Trophoblast cell (in vitro differentiated cells and primary cell): ENCODE measurements at regions not wholly inside any gene's neighbourhood (a gene's known extent, or its start where the extent isn't known, plus 50 kb on each side); places are given as distances from the start of the nearest gene placed in this dataset.

Experiments used
- DNase-seq, 2 donors: peaks; one replicate each; pipeline ENCODE4 v3.0.0-alpha.2; 2016
- H2AFZ ChIP-seq: 2 replicates; pipeline ENCODE4 v1.6.1; 2013; ENCODE audit warnings: low read length, moderate library complexity, mild to moderate bottlenecking; ENCODE audit not compliant: insufficient read depth, poor library complexity
- H2AK5ac ChIP-seq: 2 replicates; pipeline ENCODE4 v1.6.1; 2013; ENCODE audit warnings: mild to moderate bottlenecking, low read length
- H2BK120ac ChIP-seq: 2 replicates; pipeline ENCODE4 v1.6.1; 2013; ENCODE audit warnings: low read length, mild to moderate bottlenecking, moderate library complexity; ENCODE audit not compliant: insufficient read depth, poor library complexity
- H2BK12ac ChIP-seq: 2 replicates; pipeline ENCODE4 v1.6.1; 2013; ENCODE audit warnings: mild to moderate bottlenecking, low read length, moderate library complexity
- H2BK5ac ChIP-seq: 2 replicates; pipeline ENCODE4 v1.6.1; 2013; ENCODE audit warnings: low read length, low read depth, moderate library complexity, mild to moderate bottlenecking; ENCODE audit not compliant: poor library complexity
- H3K14ac ChIP-seq: 2 replicates; pipeline ENCODE4 v1.6.1; 2013; ENCODE audit warnings: mild to moderate bottlenecking, low read length
- H3K18ac ChIP-seq: 2 replicates; pipeline ENCODE4 v1.6.1; 2013; ENCODE audit warnings: mild to moderate bottlenecking, low read length
- H3K23ac ChIP-seq: 2 replicates; pipeline ENCODE4 v1.6.1; 2013; ENCODE audit warnings: low read length
- H3K27ac ChIP-seq: 2 replicates; pipeline ENCODE4 v1.5.1; 2013; ENCODE audit warnings: low read depth, mild to moderate bottlenecking, inconsistent platforms, low read length, moderate library complexity
- H3K27me3 ChIP-seq: 2 replicates; pipeline ENCODE4 v1.6.1; 2013; ENCODE audit warnings: inconsistent platforms, mild to moderate bottlenecking, low read length, moderate library complexity; ENCODE audit not compliant: insufficient read depth
- H3K36me3 ChIP-seq, 2 experiments: 1 replicate in 1 of 2; 2 replicates in 1 of 2; pipeline ENCODE4 v1.6.1; 2013; ENCODE audit warnings: low read length in 2 of 2, mild to moderate bottlenecking in 2 of 2, moderate library complexity in 1 of 2; ENCODE audit not compliant: insufficient read depth in 2 of 2, control insufficient read depth in 1 of 2
- H3K4ac ChIP-seq: 2 replicates; pipeline ENCODE4 v1.6.1; 2013; ENCODE audit warnings: low read depth, mild to moderate bottlenecking, low read length, moderate library complexity
- H3K4me1 ChIP-seq, 2 experiments: 1 replicate in 1 of 2; 2 replicates in 1 of 2; pipeline ENCODE4 v1.6.1; 2013; ENCODE audit warnings: low read length in 2 of 2, mild to moderate bottlenecking in 2 of 2, moderate library complexity in 1 of 2; ENCODE audit not compliant: insufficient read depth in 2 of 2, control insufficient read depth in 1 of 2
- H3K4me2 ChIP-seq: 2 replicates; pipeline ENCODE4 v1.6.1; 2013; ENCODE audit warnings: inconsistent platforms, mild to moderate bottlenecking, low read length, moderate library complexity
- H3K4me3 ChIP-seq: 2 replicates; pipeline ENCODE4 v1.5.1; 2013; ENCODE audit warnings: mild to moderate bottlenecking, low read depth, low read length, inconsistent platforms
- H3K79me1 ChIP-seq: one replicate; pipeline ENCODE4 v1.6.1; 2013; ENCODE audit warnings: low read length
- H3K79me2 ChIP-seq: 2 replicates; pipeline ENCODE4 v1.6.1; 2013; ENCODE audit warnings: low read length, mild to moderate bottlenecking; ENCODE audit not compliant: control insufficient read depth, insufficient read depth, poor library complexity
- H3K9ac ChIP-seq: 2 replicates; pipeline ENCODE4 v1.6.1; 2013; ENCODE audit warnings: mild to moderate bottlenecking, low read length
- H3K9me3 ChIP-seq: 2 replicates; pipeline ENCODE4 v1.6.1; 2013; ENCODE audit warnings: low read depth, mild to moderate bottlenecking, control low read depth, inconsistent platforms, low read length; ENCODE audit not compliant: insufficient read depth
- H4K12ac ChIP-seq: 2 replicates; pipeline ENCODE4 v1.6.1; 2013; ENCODE audit warnings: low read depth, mild to moderate bottlenecking, low read length, moderate library complexity
- H4K8ac ChIP-seq: 2 replicates; pipeline ENCODE4 v1.6.1; 2013; ENCODE audit warnings: low read depth, mild to moderate bottlenecking, low read length, moderate library complexity
- H4K91ac ChIP-seq: one replicate; pipeline ENCODE4 v1.6.1; 2013; ENCODE audit warnings: low read depth, mild to moderate bottlenecking, low read length, moderate library complexity
- WGBS: extraction: QIAGEN DNeasy Blood & Tissue Kit; methylation state at CpG from one replicate; pipeline ENCODE4 v1.1.7; 2013; ENCODE audit warnings: missing lambda C conversion rate; ENCODE audit not compliant: insufficient read length, insufficient coverage; ENCODE audit errors: extremely low coverage; 5-methylcytosine and 5-hydroxymethylcytosine counted together

GRCh38 chr1:182297335-182297734, 94.3 kb downstream of the GLUL start:
- Histone ChIP-seq H2AFZ (no peak overlapping the region), H3K9me3 (no peaks in the 10 kb centered on the region), H3K4me1 (no peaks in the 10 kb centered on the region), H4K8ac (no peak overlapping the region), H3K36me3 (no peaks in the 10 kb centered on the region), H2BK5ac (no peak overlapping the region), H4K12ac (no peak overlapping the region), H3K27ac (no peak overlapping the region), H4K91ac (no peak overlapping the region), H3K18ac (no peak overlapping the region), H3K79me1 (no peaks in the 10 kb centered on the region), H3K4me3 (no peak overlapping the region), H2AK5ac (no peak overlapping the region), H2BK120ac (no peak overlapping the region), H3K9ac (no peak overlapping the region), H2BK12ac (no peak overlapping the region), H3K23ac (no peak overlapping the region), H3K4ac (no peak overlapping the region), H3K14ac (no peak overlapping the region), H3K27me3 (no peaks in the 10 kb centered on the region), H3K79me2 (no peaks in the 10 kb centered on the region), H3K4me2 (no peak overlapping the region)
- DNase-seq: no peak

GRCh38 chr1:182295697-182296096, 95.9 kb downstream of the GLUL start:
- Histone ChIP-seq H3K27me3 (no peaks in the 10 kb centered on the region), H3K79me2 (no peaks in the 10 kb centered on the region), H3K18ac (no peak overlapping the region), H3K4me1 (no peaks in the 10 kb centered on the region), H2BK12ac (no peak overlapping the region), H2AK5ac (no peak overlapping the region), H4K12ac (no peak overlapping the region), H3K4ac (no peak overlapping the region), H2AFZ (no peak overlapping the region), H3K9me3 (no peaks in the 10 kb centered on the region), H3K9ac (no peak overlapping the region), H3K14ac (no peak overlapping the region), H4K8ac (no peak overlapping the region), H3K4me3 (no peak overlapping the region), H3K23ac (no peak overlapping the region), H3K27ac (no peak overlapping the region), H3K4me2 (no peak overlapping the region), H2BK5ac (no peak overlapping the region), H4K91ac (no peak overlapping the region), H3K79me1 (no peaks in the 10 kb centered on the region), H2BK120ac (no peak overlapping the region), H3K36me3 (no peaks in the 10 kb centered on the region)
- no peak for DNase-seq
- WGBS: no CpG with 5 or more reads among the region's 1 CpG

- Histone ChIP-seq H3K79me2 (no peaks in the 10 kb centered on the region), H2BK5ac (no peak overlapping the region), H3K14ac (no peak overlapping the region), H3K79me1 (no peaks in the 10 kb centered on the region), H3K18ac (no peak overlapping the region), H3K9me3 (no peaks in the 10 kb centered on the region), H3K27me3 (no peaks in the 10 kb centered on the region), H3K9ac (no peak overlapping the region), H3K4me3 (no peak overlapping the region), H2AFZ (no peak overlapping the region), H3K36me3 (no peaks in the 10 kb centered on the region), H4K8ac (no peak overlapping the region), H2BK12ac (no peak overlapping the region), H3K4ac (no peak overlapping the region), H4K12ac (no peak overlapping the region), H3K27ac (no peak overlapping the region), H2AK5ac (no peak overlapping the region), H3K4me1 (peaks cover 4 to 6% of the 10 kb centered on the region in 2 experiments), H4K91ac (no peak overlapping the region), H3K23ac (no peak overlapping the region), H3K4me2 (no peak overlapping the region), H2BK120ac (no peak overlapping the region)
- no peak for DNase-seq
- no CpG with 5 or more reads among the region's 5 CpGs for WGBS
Measured at GRCh38 chr1:182293119-182293589, 98.4 kb downstream of the GLUL start.

GRCh38 chr1:182292193-182292741, 99.3 kb downstream of the GLUL start:
- Histone ChIP-seq H4K91ac (no peak overlapping the region), H3K4me3 (no peak overlapping the region), H3K27ac (no peak overlapping the region), H2BK5ac (no peak overlapping the region), H3K4me1 (peaks cover 4 to 6% of the 10 kb centered on the region in 2 experiments), H2BK120ac (no peak overlapping the region), H3K9me3 (no peaks in the 10 kb centered on the region), H3K4ac (no peak overlapping the region), H3K36me3 (no peaks in the 10 kb centered on the region), H3K14ac (no peak overlapping the region), H3K4me2 (no peak overlapping the region), H4K12ac (no peak overlapping the region), H3K27me3 (no peaks in the 10 kb centered on the region), H2AK5ac (no peak overlapping the region), H2BK12ac (no peak overlapping the region), H2AFZ (no peak overlapping the region), H3K18ac (no peak overlapping the region), H4K8ac (no peak overlapping the region), H3K23ac (no peak overlapping the region), H3K79me2 (no peaks in the 10 kb centered on the region), H3K79me1 (no peaks in the 10 kb centered on the region), H3K9ac (no peak overlapping the region)
- WGBS: no CpG with 5 or more reads among the region's 8 CpGs
- DNase-seq: no peak
